Neural crest cell (in vitro differentiated cells): ENCODE measurements at regions not wholly inside any gene's neighbourhood (a gene's known extent, or its start where the extent isn't known, plus 50 kb on each side); places are given as distances from the start of the nearest gene placed in this dataset.

Experiments
- DNase-seq: peaks from one replicate; pipeline ENCODE4 v3.0.0; 2021; ENCODE audit warnings: low read depth, mixed read lengths, low spot score
- H3K27ac Mint-ChIP-seq: one replicate; pipeline ENCODE4 v1.8.0; 2021; ENCODE audit warnings: mild to moderate bottlenecking, mixed read lengths; ENCODE audit not compliant: unreplicated experiment
- H3K27me3 Mint-ChIP-seq: 2 replicates; pipeline ENCODE4 v1.8.0; 2021; ENCODE audit warnings: low read depth, mild to moderate bottlenecking, mixed read lengths
- H3K36me3 Mint-ChIP-seq: 2 replicates; pipeline ENCODE4 v1.8.0; 2021; ENCODE audit warnings: low read depth, mild to moderate bottlenecking, mixed read lengths
- H3K4me1 Mint-ChIP-seq: 2 replicates; pipeline ENCODE4 v1.8.0; 2021; ENCODE audit warnings: mixed read lengths
- H3K4me3 Mint-ChIP-seq: one replicate; pipeline ENCODE4 v1.8.0; 2021; ENCODE audit warnings: mild to moderate bottlenecking, mixed read lengths
- H3K9me3 Mint-ChIP-seq: 2 replicates; pipeline ENCODE4 v1.8.0; 2021; ENCODE audit warnings: mixed read lengths
- CTCF ChIP-seq: fragments of 200-600 bp; sonication (generic); conservative IDR thresholded peaks from 2 replicates; pipeline ENCODE4 v1.5.0; 2021; ENCODE audit warnings: antibody characterized with exemption, mild to moderate bottlenecking

- peaks cover 15% of the 10 kb centered on the region for H3K4me1 Mint-ChIP-seq
- H3K27ac Mint-ChIP-seq: no peak overlapping the region
- no peaks in the 10 kb centered on the region for H3K36me3 Mint-ChIP-seq
- TF ChIP-seq CTCF: no peak
- H3K9me3 Mint-ChIP-seq: peaks cover 8% of the 10 kb centered on the region
- no peak for DNase-seq
- H3K27me3 Mint-ChIP-seq: no peaks in the 10 kb centered on the region
- H3K4me3 Mint-ChIP-seq: no peak overlapping the region
Measured at GRCh38 chr10:88045656-88046415, 182.4 kb downstream of the PTEN start.

GRCh38 chr10:88047579-88047978 is 184.2 kb downstream of the PTEN start:
- no peak overlapping the region for H3K4me3 Mint-ChIP-seq
- no peak overlapping the region for H3K27ac Mint-ChIP-seq
- H3K4me1 Mint-ChIP-seq: peaks cover 15% of the 10 kb centered on the region
- no peak for TF ChIP-seq CTCF
- no peaks in the 10 kb centered on the region for H3K36me3 Mint-ChIP-seq
- peaks cover 8% of the 10 kb centered on the region for H3K9me3 Mint-ChIP-seq
- H3K27me3 Mint-ChIP-seq: no peaks in the 10 kb centered on the region
- no peak for DNase-seq

- no peak overlapping the region for H3K4me3 Mint-ChIP-seq
- DNase-seq: no peak
- H3K27me3 Mint-ChIP-seq: no peaks in the 10 kb centered on the region
- H3K36me3 Mint-ChIP-seq: no peaks in the 10 kb centered on the region
- peaks cover 8% of the 10 kb centered on the region for H3K9me3 Mint-ChIP-seq
- H3K27ac Mint-ChIP-seq: peak overlapping the region; percentile 8
- peaks cover 11% of the 10 kb centered on the region for H3K4me1 Mint-ChIP-seq
- no peak for TF ChIP-seq CTCF
Measured at GRCh38 chr10:88048312-88048711, 184.9 kb downstream of the PTEN start.

- no peak for TF ChIP-seq CTCF
- peaks cover 11% of the 10 kb centered on the region for H3K4me1 Mint-ChIP-seq
- no peak for DNase-seq
- no peak overlapping the region for H3K4me3 Mint-ChIP-seq
- no peak overlapping the region for H3K27ac Mint-ChIP-seq
- no peaks in the 10 kb centered on the region for H3K36me3 Mint-ChIP-seq
- no peaks in the 10 kb centered on the region for H3K27me3 Mint-ChIP-seq
- H3K9me3 Mint-ChIP-seq: peaks cover 8% of the 10 kb centered on the region
Measured at GRCh38 chr10:88049204-88049603, 185.8 kb downstream of the PTEN start.

- Mint-ChIP-seq H3K4me3 (no peak overlapping the region), H3K36me3 (no peaks in the 10 kb centered on the region), H3K27ac (no peak overlapping the region), H3K27me3 (no peaks in the 10 kb centered on the region), H3K9me3 (peaks cover 5% of the 10 kb centered on the region), H3K4me1 (peaks cover 5% of the 10 kb centered on the region)
- DNase-seq: no peak
- no peak for TF ChIP-seq CTCF
Measured at GRCh38 chr10:88057720-88058119, 194.3 kb downstream of the PTEN start.
